HFF-Myc (cell line): ENCODE measurements at regions not wholly inside any gene's neighbourhood (a gene's known extent, or its start where the extent isn't known, plus 50 kb on each side); places are given as distances from the start of the nearest gene placed in this dataset.

Experiments used
- DNase-seq: peaks from one replicate; pipeline ENCODE4 v3.0.0-alpha.2; 2011; ENCODE audit warnings: low read depth; ENCODE audit errors: extremely low read depth
- H3K4me3 ChIP-seq: replicated peaks from 2 replicates; pipeline ENCODE4 v1.5.1; 2011; ENCODE audit warnings: low read depth, mild to moderate bottlenecking, control low read depth, low read length
- CTCF ChIP-seq: IDR thresholded peaks from 2 replicates; pipeline ENCODE4 v1.5.1; 2012; ENCODE audit warnings: mild to moderate bottlenecking, low read depth, low read length, control low read depth; ENCODE audit errors: missing control alignments

GRCh38 chr5:128671943-128672342 is 133.9 kb upstream of the FBN2 start:
- DNase-seq, result no peak
- H3K4me3 ChIP-seq, result no peak overlapping the region
- TF ChIP-seq CTCF, result no peak

- H3K4me3 ChIP-seq, result no peak overlapping the region
- no peak for DNase-seq
- no peak for TF ChIP-seq CTCF
Measured at GRCh38 chr5:128673000-128673399, 135.0 kb upstream of the FBN2 start.

- H3K4me3 ChIP-seq, result no peak overlapping the region
- DNase-seq, result no peak
- TF ChIP-seq CTCF, result no peak
Measured at GRCh38 chr5:128673411-128673957, 135.4 kb upstream of the FBN2 start.

GRCh38 chr5:128673970-128674369 is 135.9 kb upstream of the FBN2 start:
- no peak for DNase-seq
- H3K4me3 ChIP-seq, result no peak overlapping the region
- TF ChIP-seq CTCF, result no peak

DNA sequence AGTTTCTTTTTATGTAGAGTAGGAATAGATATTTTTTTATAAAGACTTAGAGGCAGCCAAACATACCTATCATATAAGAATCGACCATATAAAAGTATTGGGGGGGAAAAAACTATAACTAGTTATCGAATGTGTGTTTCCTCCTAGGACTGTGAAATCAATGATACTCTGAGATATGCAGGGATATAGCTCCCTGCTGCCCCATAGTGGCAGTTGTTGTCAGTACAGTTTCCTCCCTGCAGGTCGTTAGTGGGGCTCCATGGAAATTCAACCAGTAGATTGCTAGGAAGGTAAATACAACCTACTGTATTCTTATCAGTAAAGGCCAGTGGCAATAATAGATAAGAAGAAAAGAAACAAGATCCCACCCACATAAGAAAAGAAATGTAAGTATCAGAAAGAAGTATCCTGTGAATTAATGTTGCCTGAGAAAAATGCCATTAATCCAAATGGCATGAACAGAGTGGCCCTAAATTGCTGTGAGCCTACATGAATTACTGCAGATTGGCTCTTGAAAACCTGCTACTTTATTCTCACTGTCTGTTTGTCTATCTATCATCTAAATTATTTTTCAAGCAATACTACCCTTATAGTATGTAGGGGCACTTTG is 136.9 kb upstream of the FBN2 start:
- TF ChIP-seq CTCF, result peak; percentile 80
- H3K4me3 ChIP-seq, result no peak overlapping the region
- peak; percentile 48 for DNase-seq

- no peak for TF ChIP-seq CTCF
- no peak overlapping the region for H3K4me3 ChIP-seq
- no peak for DNase-seq
Measured at GRCh38 chr5:128681096-128681495, 143.1 kb upstream of the FBN2 start.
